Fibroblast of lung (primary cell): ENCODE measurements at regions not wholly inside any gene's neighbourhood (a gene's known extent, or its start where the extent isn't known, plus 50 kb on each side); places are given as distances from the start of the nearest gene placed in this dataset.

Source experiments
- DNase-seq, 2 donors: peaks; one replicate each; pipeline versions ENCODE4 v3.0.0 to v3.0.0-alpha.2; 2010; ENCODE audit warnings: low read depth in 2 of 2
- H2AFZ ChIP-seq: 2 replicates; pipeline ENCODE4 v1.5.1; 2012; ENCODE audit warnings: low read length, control low read depth, inconsistent platforms
- H3K27ac ChIP-seq: 2 replicates; pipeline ENCODE4 v1.5.1; 2011; ENCODE audit warnings: low read length, control low read depth; ENCODE audit not compliant: insufficient read depth
- H3K27me3 ChIP-seq: 2 replicates; pipeline ENCODE4 v1.5.1; 2011; ENCODE audit warnings: mild to moderate bottlenecking, low read length; ENCODE audit not compliant: control insufficient read depth, insufficient read depth
- H3K36me3 ChIP-seq: 2 replicates; pipeline ENCODE4 v1.5.1; 2011; ENCODE audit warnings: low read length; ENCODE audit not compliant: control insufficient read depth, insufficient read depth
- H3K4me1 ChIP-seq: 2 replicates; pipeline ENCODE4 v1.5.1; 2011; ENCODE audit warnings: low read length; ENCODE audit not compliant: control insufficient read depth, insufficient read depth; ENCODE audit errors: extremely low read depth
- H3K4me2 ChIP-seq: 2 replicates; pipeline ENCODE4 v1.5.1; 2011; ENCODE audit warnings: low read length, control low read depth; ENCODE audit not compliant: insufficient read depth; ENCODE audit errors: extremely low read depth
- H3K4me3 ChIP-seq, 4 experiments: fragments of 200-600 bp in 1 of 4; sonication (generic) in 1 of 4; replicated peaks in 1 of 4; 2 replicates each; pipeline ENCODE4 v1.5.1; 2011 to 2016; ENCODE audit warnings: low read length in 4 of 4, low read depth in 3 of 4, mild to moderate bottlenecking in 3 of 4, control low read depth in 2 of 4, inconsistent platforms in 1 of 4, mixed read lengths in 1 of 4; ENCODE audit not compliant: insufficient read depth in 1 of 4; ENCODE audit errors: control extremely low read depth in 1 of 4
- H3K79me2 ChIP-seq: 2 replicates; pipeline ENCODE4 v1.5.1; 2012; ENCODE audit warnings: mild to moderate bottlenecking, low read length, inconsistent platforms; ENCODE audit not compliant: control insufficient read depth, insufficient read depth
- H3K9ac ChIP-seq: 2 replicates; pipeline ENCODE4 v1.5.1; 2011; ENCODE audit warnings: mild to moderate bottlenecking, low read length, control low read depth; ENCODE audit not compliant: insufficient read depth
- H3K9me3 ChIP-seq: 2 replicates; pipeline ENCODE4 v1.5.1; 2012; ENCODE audit warnings: low read depth, low read length; ENCODE audit not compliant: control insufficient read depth, insufficient read depth
- H4K20me1 ChIP-seq: 2 replicates; pipeline ENCODE4 v1.5.1; 2011; ENCODE audit warnings: low read length; ENCODE audit not compliant: control insufficient read depth, insufficient read depth; ENCODE audit errors: extremely low read depth
- EZH2 ChIP-seq: IDR thresholded peaks from 2 replicates; pipeline ENCODE4 v1.5.1; 2012; ENCODE audit warnings: low read length, control low read depth, mild to moderate bottlenecking; ENCODE audit errors: missing control alignments
- TF ChIP-seq, protein P1 (sequence below), 2 donors: IDR thresholded peaks in 1 of 2; conservative IDR thresholded peaks in 1 of 2; 1 replicate in 1 of 2; 2 replicates in 1 of 2; pipeline ENCODE4 v1.5.1; 2011 to 2012; ENCODE audit warnings: low read length in 2 of 2, control low read depth in 1 of 2, inconsistent platforms in 1 of 2, low read depth in 1 of 2, mild to moderate bottlenecking in 1 of 2

GRCh38 chr7:31432176-31432575 lies 81.7 kb upstream of the ITPRID1 start:
- H3K9ac ChIP-seq: no peak overlapping the region
- no peaks in the 10 kb centered on the region for H4K20me1 ChIP-seq
- H3K4me2 ChIP-seq: no peak overlapping the region
- H3K36me3 ChIP-seq: no peaks in the 10 kb centered on the region
- TF ChIP-seq, protein P1, sequence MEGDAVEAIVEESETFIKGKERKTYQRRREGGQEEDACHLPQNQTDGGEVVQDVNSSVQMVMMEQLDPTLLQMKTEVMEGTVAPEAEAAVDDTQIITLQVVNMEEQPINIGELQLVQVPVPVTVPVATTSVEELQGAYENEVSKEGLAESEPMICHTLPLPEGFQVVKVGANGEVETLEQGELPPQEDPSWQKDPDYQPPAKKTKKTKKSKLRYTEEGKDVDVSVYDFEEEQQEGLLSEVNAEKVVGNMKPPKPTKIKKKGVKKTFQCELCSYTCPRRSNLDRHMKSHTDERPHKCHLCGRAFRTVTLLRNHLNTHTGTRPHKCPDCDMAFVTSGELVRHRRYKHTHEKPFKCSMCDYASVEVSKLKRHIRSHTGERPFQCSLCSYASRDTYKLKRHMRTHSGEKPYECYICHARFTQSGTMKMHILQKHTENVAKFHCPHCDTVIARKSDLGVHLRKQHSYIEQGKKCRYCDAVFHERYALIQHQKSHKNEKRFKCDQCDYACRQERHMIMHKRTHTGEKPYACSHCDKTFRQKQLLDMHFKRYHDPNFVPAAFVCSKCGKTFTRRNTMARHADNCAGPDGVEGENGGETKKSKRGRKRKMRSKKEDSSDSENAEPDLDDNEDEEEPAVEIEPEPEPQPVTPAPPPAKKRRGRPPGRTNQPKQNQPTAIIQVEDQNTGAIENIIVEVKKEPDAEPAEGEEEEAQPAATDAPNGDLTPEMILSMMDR (conservative IDR thresholded peaks at IDR 0.05 in 1 of 2, IDR thresholded peaks at IDR 0.05 in 1 of 2; ENCODE audit: low read depth in 1 of 2, low read length in 2 of 2): no peak
- TF ChIP-seq EZH2: no peak
- H3K4me3 ChIP-seq: no peak overlapping the region
- DNase-seq: no peak
- no peaks in the 10 kb centered on the region for H3K27me3 ChIP-seq
- no peak overlapping the region for H2AFZ ChIP-seq
- H3K27ac ChIP-seq: no peak overlapping the region
- H3K4me1 ChIP-seq: no peaks in the 10 kb centered on the region
- H3K9me3 ChIP-seq: no peaks in the 10 kb centered on the region
- H3K79me2 ChIP-seq: no peaks in the 10 kb centered on the region

DNA sequence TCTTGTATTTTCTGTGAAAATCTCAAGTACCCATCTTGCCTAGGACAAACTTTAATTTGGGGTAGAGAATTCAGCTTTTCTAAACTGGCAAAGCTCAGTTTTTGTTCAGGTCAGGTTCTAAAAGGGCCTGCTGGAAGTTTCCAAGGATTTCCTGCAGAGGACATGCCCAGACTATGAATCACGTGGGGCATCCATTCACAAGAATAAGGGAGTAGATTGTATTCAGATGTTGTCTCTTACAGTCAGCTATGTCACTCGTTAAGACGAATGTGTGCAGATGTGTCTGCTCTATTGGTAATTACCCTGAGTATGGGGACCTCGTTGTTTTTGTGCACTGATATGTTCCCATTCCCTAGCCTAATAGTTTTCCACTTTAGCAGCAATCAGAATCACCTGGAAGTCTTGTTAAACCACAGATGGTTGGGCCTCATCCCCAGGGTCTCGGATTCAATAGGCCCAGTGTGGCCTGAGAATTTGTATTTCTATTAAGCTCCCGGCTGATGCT lies 81.0 kb upstream of the ITPRID1 start:
- TF ChIP-seq EZH2: no peak
- TF ChIP-seq, protein P1 (conservative IDR thresholded peaks at IDR 0.05 in 1 of 2, IDR thresholded peaks at IDR 0.05 in 1 of 2; ENCODE audit: low read depth in 1 of 2, low read length in 2 of 2): no peak
- H3K27ac ChIP-seq: no peak overlapping the region
- no peak overlapping the region for H3K4me2 ChIP-seq
- H2AFZ ChIP-seq: no peak overlapping the region
- H3K4me3 ChIP-seq: no peak overlapping the region
- H3K79me2 ChIP-seq: no peaks in the 10 kb centered on the region
- peak in 1 of 2 donors; percentile 69 for DNase-seq
- no peaks in the 10 kb centered on the region for H4K20me1 ChIP-seq
- no peak overlapping the region for H3K9ac ChIP-seq
- H3K9me3 ChIP-seq: no peaks in the 10 kb centered on the region
- H3K4me1 ChIP-seq: no peaks in the 10 kb centered on the region
- no peaks in the 10 kb centered on the region for H3K36me3 ChIP-seq
- no peaks in the 10 kb centered on the region for H3K27me3 ChIP-seq

DNA sequence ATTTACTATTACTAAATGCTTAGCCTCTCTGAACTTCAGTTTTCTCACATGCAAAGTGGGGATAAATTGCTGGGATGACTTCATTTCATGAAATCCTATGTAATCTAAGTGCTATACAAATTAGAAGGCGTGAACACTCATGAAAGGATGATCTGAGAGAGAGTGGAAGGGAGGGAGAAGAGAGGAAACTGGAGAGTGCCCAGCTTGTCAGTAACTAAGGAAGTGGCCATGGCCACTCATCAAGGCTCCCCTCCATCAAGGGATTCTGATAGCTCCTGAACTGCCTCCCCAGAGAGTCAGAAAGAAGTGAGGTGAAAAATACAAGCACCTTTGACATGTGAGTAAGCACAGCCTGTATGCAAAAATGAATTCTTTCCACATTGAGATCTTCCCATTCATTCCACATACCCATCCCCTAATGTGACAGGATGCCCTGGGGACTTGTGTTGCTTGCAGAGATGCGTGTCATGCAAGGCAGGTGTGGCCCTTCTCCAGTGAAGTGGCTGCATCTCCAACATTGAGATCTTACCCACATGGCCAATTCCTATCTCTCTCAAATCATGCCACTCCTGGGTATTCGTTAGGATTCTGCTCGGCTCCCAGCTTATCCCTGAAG lies 76.5 kb upstream of the ITPRID1 start:
- no peak overlapping the region for H3K4me3 ChIP-seq
- TF ChIP-seq, protein P1 (conservative IDR thresholded peaks at IDR 0.05 in 1 of 2, IDR thresholded peaks at IDR 0.05 in 1 of 2; ENCODE audit: low read depth in 1 of 2, low read length in 2 of 2): no peak
- no peak for TF ChIP-seq EZH2

More for the DNA sequence above, 76.5 kb upstream of the ITPRID1 start:
- no peak for DNase-seq
- H4K20me1 ChIP-seq: no peaks in the 10 kb centered on the region
- H3K4me2 ChIP-seq: no peak overlapping the region
- H3K9ac ChIP-seq: no peak overlapping the region
- H3K79me2 ChIP-seq: no peaks in the 10 kb centered on the region
- H3K9me3 ChIP-seq: no peaks in the 10 kb centered on the region
- no peaks in the 10 kb centered on the region for H3K36me3 ChIP-seq
- H3K4me1 ChIP-seq: no peaks in the 10 kb centered on the region
- H3K27ac ChIP-seq: no peak overlapping the region
- no peak overlapping the region for H2AFZ ChIP-seq
- H3K27me3 ChIP-seq: no peaks in the 10 kb centered on the region
